SK-N-SH treated with all-trans-retinoic acid at 6 μM for 48 hours (cell line): ENCODE measurements at regions not wholly inside any gene's neighbourhood (a gene's known extent, or its start where the extent isn't known, plus 50 kb on each side); places are given as distances from the start of the nearest gene placed in this dataset.

ENCODE experiments used
- PPARA ChIP-seq: fragments of 250-450 bp; sonication (Bioruptor Pico); IDR thresholded peaks from 2 replicates; pipeline ENCODE4 v1.5.0; 2020; ENCODE audit warnings: mild to moderate bottlenecking, borderline replicate concordance
- ZFP3 ChIP-seq: fragments of 250-450 bp; sonication (Bioruptor Pico); IDR thresholded peaks from 2 replicates; pipeline ENCODE4 v1.5.0; 2020; ENCODE audit warnings: mild to moderate bottlenecking, moderate library complexity

DNA sequence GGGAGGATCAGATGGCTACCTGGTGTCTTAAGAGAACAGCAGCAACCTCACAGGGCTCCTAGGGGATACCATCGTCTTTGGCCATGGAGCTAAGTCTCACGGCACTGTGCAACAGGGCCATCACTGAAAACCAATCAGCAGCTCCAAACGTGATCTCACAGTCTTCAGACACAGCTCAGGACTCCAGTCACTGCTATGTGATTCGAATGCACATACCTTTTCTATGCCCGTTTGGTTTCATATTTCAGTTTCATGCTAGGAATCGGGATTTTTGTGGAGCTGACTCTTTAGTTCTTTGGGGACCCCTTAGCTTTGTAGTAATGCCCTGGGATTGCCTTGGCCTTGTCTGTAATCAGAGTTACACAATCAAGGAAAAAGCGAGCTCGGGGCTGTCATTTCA, 162.8 kb upstream of the CDH11 start:
- TF ChIP-seq ZFP3 (CRISPR knock-in tag) (no peak), PPARA (no peak)
